Hepatocyte (in vitro differentiated cells): ENCODE measurements at regions not wholly inside any gene's neighbourhood (a gene's known extent, or its start where the extent isn't known, plus 50 kb on each side); places are given as distances from the start of the nearest gene placed in this dataset.

Experiments used
- DNase-seq: peaks from one replicate; pipeline ENCODE4 v3.0.0-alpha.2; 2016; ENCODE audit warnings: low spot score
- H2AFZ ChIP-seq: fragments of 200-600 bp; sonication (generic); 2 replicates; pipeline ENCODE4 v1.6.0; 2016; ENCODE audit warnings: antibody characterized with exemption, mild to moderate bottlenecking
- H3K27ac ChIP-seq: fragments of 200-600 bp; sonication (generic); 2 replicates; pipeline ENCODE4 v1.5.1; 2016; ENCODE audit warnings: mild to moderate bottlenecking
- H3K27me3 ChIP-seq: fragments of 200-600 bp; sonication (generic); 2 replicates; pipeline ENCODE4 v1.6.1; 2016
- H3K36me3 ChIP-seq: fragments of 200-600 bp; sonication (generic); replicated peaks from 2 replicates; pipeline ENCODE4 v1.5.1; 2016; ENCODE audit warnings: low read depth; ENCODE audit not compliant: insufficient read depth
- H3K4me1 ChIP-seq: fragments of 200-600 bp; sonication (generic); 2 replicates; pipeline ENCODE4 v1.5.1; 2016; ENCODE audit warnings: mild to moderate bottlenecking, moderate library complexity; ENCODE audit not compliant: insufficient read depth
- H3K4me2 ChIP-seq: fragments of 200-600 bp; sonication (generic); 2 replicates; pipeline ENCODE4 v1.6.0; 2016
- H3K4me3 ChIP-seq: fragments of 200-600 bp; sonication (generic); 2 replicates; pipeline ENCODE4 v1.5.1; 2016; ENCODE audit warnings: mild to moderate bottlenecking
- H3K79me2 ChIP-seq: fragments of 200-600 bp; sonication (generic); 2 replicates; pipeline ENCODE4 v1.6.0; 2017; ENCODE audit warnings: mild to moderate bottlenecking
- H3K9me2 ChIP-seq: fragments of 200-600 bp; sonication (generic); replicated peaks from 2 replicates; pipeline ENCODE4 v1.6.0; 2017; ENCODE audit warnings: mild to moderate bottlenecking; ENCODE audit not compliant: insufficient read depth
- H3K9me3 ChIP-seq: fragments of 200-600 bp; sonication (generic); 2 replicates; pipeline ENCODE4 v1.5.1; 2016; ENCODE audit warnings: low read depth, mild to moderate bottlenecking
- H4K20me1 ChIP-seq: fragments of 200-600 bp; sonication (generic); 2 replicates; pipeline ENCODE4 v1.6.0; 2016; ENCODE audit warnings: mild to moderate bottlenecking; ENCODE audit not compliant: insufficient read depth, poor library complexity, severe bottlenecking
- CTCF ChIP-seq: fragments of 200-600 bp; sonication (generic); IDR thresholded peaks from 2 replicates; pipeline ENCODE4 v1.5.1; 2016; ENCODE audit warnings: antibody characterized with exemption, mild to moderate bottlenecking; ENCODE audit not compliant: poor library complexity
- EZH2 ChIP-seq: fragments of 200-600 bp; sonication (generic); IDR thresholded peaks from 2 replicates; pipeline ENCODE4 v1.6.1; 2016; ENCODE audit warnings: antibody characterized with exemption, mild to moderate bottlenecking, borderline replicate concordance
- EZH2phosphoT487 ChIP-seq: fragments of 200-600 bp; sonication (generic); IDR thresholded peaks from one replicate; pipeline ENCODE4 v1.6.1; 2018; ENCODE audit warnings: antibody characterized with exemption, mild to moderate bottlenecking, low read depth, moderate library complexity; ENCODE audit not compliant: unreplicated experiment, severe bottlenecking
- WGBS: methylation state at CpG from one replicate; pipeline ENCODE4 v1.1.6; 2016; ENCODE audit warnings: low lambda C conversion rate; ENCODE audit errors: missing lambda C conversion rate; 5-methylcytosine and 5-hydroxymethylcytosine counted together

GRCh38 chr12:16453319-16453718 is 105.9 kb downstream of the MGST1 start:
- no peak overlapping the region for H2AFZ ChIP-seq

GRCh38 chr12:16454481-16454880 is 107.0 kb downstream of the MGST1 start:
- no peaks in the 10 kb centered on the region for H3K4me1 ChIP-seq
- H3K27ac ChIP-seq, result no peak overlapping the region
- H3K27me3 ChIP-seq, result no peaks in the 10 kb centered on the region
- H3K9me2 ChIP-seq, result no peaks in the 10 kb centered on the region
- H3K36me3 ChIP-seq, result no peaks in the 10 kb centered on the region
- no peaks in the 10 kb centered on the region for H3K9me3 ChIP-seq
- DNase-seq, result no peak
- no peaks in the 10 kb centered on the region for H3K79me2 ChIP-seq
- 91% methylated on average over 2 of the region's 2 CpGs for WGBS
- H3K4me3 ChIP-seq, result no peak overlapping the region
- no peak for TF ChIP-seq CTCF
- TF ChIP-seq EZH2phosphoT487, result no peak
- no peak for TF ChIP-seq EZH2
- no peaks in the 10 kb centered on the region for H4K20me1 ChIP-seq
- H3K4me2 ChIP-seq, result no peak overlapping the region
- no peak overlapping the region for H2AFZ ChIP-seq

More at GRCh38 chr12:16453319-16453718, 105.9 kb downstream of the MGST1 start:
- no peak overlapping the region for H3K27ac ChIP-seq
- H3K4me3 ChIP-seq, result no peak overlapping the region
- H3K79me2 ChIP-seq, result no peaks in the 10 kb centered on the region
- H3K9me3 ChIP-seq, result no peaks in the 10 kb centered on the region
- H3K27me3 ChIP-seq, result no peaks in the 10 kb centered on the region
- no peaks in the 10 kb centered on the region for H3K9me2 ChIP-seq
- DNase-seq, result no peak
- no peaks in the 10 kb centered on the region for H3K36me3 ChIP-seq
- no peak for TF ChIP-seq CTCF
- TF ChIP-seq EZH2, result no peak
- TF ChIP-seq EZH2phosphoT487, result no peak
- no peaks in the 10 kb centered on the region for H4K20me1 ChIP-seq
- 61% methylated on average over 3 of the region's 3 CpGs for WGBS
- no peak overlapping the region for H3K4me2 ChIP-seq
- no peaks in the 10 kb centered on the region for H3K4me1 ChIP-seq

- H2AFZ ChIP-seq, result no peak overlapping the region
- no peaks in the 10 kb centered on the region for H3K9me2 ChIP-seq
- H3K27ac ChIP-seq, result no peak overlapping the region
- 81% methylated on average over 2 of the region's 2 CpGs for WGBS
- no peaks in the 10 kb centered on the region for H3K27me3 ChIP-seq
- H3K36me3 ChIP-seq, result no peaks in the 10 kb centered on the region
- H3K4me1 ChIP-seq, result no peaks in the 10 kb centered on the region
- H3K79me2 ChIP-seq, result no peaks in the 10 kb centered on the region
- TF ChIP-seq EZH2phosphoT487 (no peak), CTCF (no peak), EZH2 (no peak)
- no peak for DNase-seq
- H3K4me2 ChIP-seq, result no peak overlapping the region
- H4K20me1 ChIP-seq, result no peaks in the 10 kb centered on the region
- H3K9me3 ChIP-seq, result no peaks in the 10 kb centered on the region
- no peak overlapping the region for H3K4me3 ChIP-seq
Observed at GRCh38 chr12:16458521-16459078, 111.2 kb downstream of the MGST1 start.

GRCh38 chr12:16467272-16467671 is 119.8 kb downstream of the MGST1 start:
- Histone ChIP-seq H3K9me2 (no peaks in the 10 kb centered on the region), H3K4me1 (no peaks in the 10 kb centered on the region), H3K27me3 (no peaks in the 10 kb centered on the region), H3K36me3 (no peaks in the 10 kb centered on the region), H3K79me2 (no peaks in the 10 kb centered on the region), H3K9me3 (no peaks in the 10 kb centered on the region), H3K4me2 (no peak overlapping the region), H3K27ac (no peak overlapping the region), H3K4me3 (no peak overlapping the region), H4K20me1 (no peaks in the 10 kb centered on the region), H2AFZ (no peak overlapping the region)
- TF ChIP-seq CTCF (no peak), EZH2phosphoT487 (no peak), EZH2 (no peak)
- DNase-seq, result no peak
